K562 (cell line): ENCODE measurements at regions not wholly inside any gene's neighbourhood (a gene's known extent, or its start where the extent isn't known, plus 50 kb on each side); places are given as distances from the start of the nearest gene placed in this dataset.

Source experiments
- ATAC-seq: fragments of 200-7000 bp; cut with Tn5 transposase; 3 replicates; pipeline ENCODE4 v1.9.1; 2020; ENCODE audit warnings: moderate library complexity
- BruUV-seq: library from RNA; stranded (reverse); fragments of 400-500 nt; replicated peaks from 2 replicates; lab custom pipeline; 2021; lab: Mats Ljungman, UMichigan
- CTCF ChIA-PET: fragments of 300-600 bp; formaldehyde crosslinking; extraction: SDS; loops from one replicate; lab custom pipeline; 2021; ENCODE audit warnings: low intra/inter-chr PET ratio; lab: Yijun Ruan, JAX
- POLR2A ChIA-PET: fragments of 300-600, 350-650 bp; sonication (Branson Sonifier 250); formaldehyde crosslinking; extraction: SDS; loops from one replicate; lab custom pipeline; 2021; ENCODE audit warnings: antibody characterized with exemption, inconsistent platforms; lab: Yijun Ruan, JAX
- DNase-seq, 4 experiments: peaks; one replicate each; pipeline versions ENCODE4 v3.0.0 to v3.0.0-alpha.2; 2011 to 2018; ENCODE audit warnings: low spot score in 3 of 4, mixed read lengths in 3 of 4; ENCODE audit errors: extremely low read depth in 1 of 4
- FAIRE-seq: peaks from 2 replicates; lab custom pipeline; 2011; peaks lifted over from hg19 to GRCh38; lab: Jason Lieb, UNC
- H2AFZ ChIP-seq: 2 replicates; pipeline ENCODE4 v1.6.0; 2011; ENCODE audit warnings: low read depth, low read length, control low read depth, inconsistent platforms
- H3K27ac ChIP-seq: fragments of 200-600 bp; 3 replicates; pipeline ENCODE4 v1.8.0; 2011; ENCODE audit warnings: low read depth, mild to moderate bottlenecking, control low read depth, inconsistent platforms, low read length, moderate library complexity, mixed read lengths; ENCODE audit errors: extremely low read depth
- H3K27me3 ChIP-seq, 2 experiments: fragments of 300-600 bp in 1 of 2; 2 replicates in 1 of 2; 3 replicates in 1 of 2; pipeline versions ENCODE4 v1.6.0 to v1.8.0; 2011; ENCODE audit warnings: inconsistent platforms in 2 of 2, low read length in 2 of 2, mild to moderate bottlenecking in 1 of 2, mixed read lengths in 1 of 2, moderate library complexity in 1 of 2; ENCODE audit not compliant: control insufficient read depth in 2 of 2, insufficient read depth in 2 of 2
- H3K36me3 ChIP-seq: fragments of 300-600 bp; 3 replicates; pipeline ENCODE4 v1.8.0; 2011; ENCODE audit warnings: mild to moderate bottlenecking, low read length, inconsistent platforms; ENCODE audit not compliant: control insufficient read depth, insufficient read depth
- H3K4me1 ChIP-seq, 2 experiments: fragments of 200-600 bp in 1 of 2; replicated peaks in 1 of 2; 2 replicates in 1 of 2; 3 replicates in 1 of 2; pipeline versions ENCODE4 v1.5.1 to v1.8.0; 2011; ENCODE audit warnings: inconsistent platforms in 2 of 2, low read length in 2 of 2, mild to moderate bottlenecking in 1 of 2, mixed read lengths in 1 of 2, moderate library complexity in 1 of 2; ENCODE audit not compliant: control insufficient read depth in 2 of 2, insufficient read depth in 2 of 2
- H3K4me2 ChIP-seq: 2 replicates; pipeline ENCODE4 v1.6.1; 2011; ENCODE audit warnings: low read length, control low read depth, inconsistent platforms, mixed read lengths; ENCODE audit not compliant: insufficient read depth
- H3K4me3 ChIP-seq: fragments of 200-600 bp; sonication (generic), shearing (Covaris generic); 2 replicates; pipeline ENCODE4 v1.5.1; 2016; ENCODE audit warnings: control low read depth, inconsistent platforms
- H3K79me2 ChIP-seq: fragments of 200-600 bp; 3 replicates; pipeline ENCODE4 v1.8.0; 2011; ENCODE audit warnings: low read length, inconsistent platforms; ENCODE audit not compliant: control insufficient read depth, insufficient read depth
- H3K9ac ChIP-seq, 2 experiments: 2 replicates each; pipeline versions ENCODE4 v1.6.0 to v1.6.1; 2011; ENCODE audit warnings: low read depth in 2 of 2, low read length in 2 of 2, control low read depth in 1 of 2, inconsistent platforms in 1 of 2, mild to moderate bottlenecking in 1 of 2, mixed read lengths in 1 of 2; ENCODE audit not compliant: insufficient read depth in 1 of 2
- H3K9me1 ChIP-seq: one replicate; pipeline ENCODE4 v1.6.0; 2011; ENCODE audit warnings: inconsistent platforms, mild to moderate bottlenecking, low read length, moderate library complexity; ENCODE audit not compliant: control insufficient read depth, insufficient read depth
- H3K9me3 ChIP-seq: replicated peaks from 2 replicates; pipeline ENCODE4 v1.5.1; 2011; ENCODE audit warnings: low read depth, low read length, inconsistent platforms; ENCODE audit not compliant: control insufficient read depth, insufficient read depth
- H4K20me1 ChIP-seq: replicated peaks from 2 replicates; pipeline ENCODE4 v1.6.1; 2011; ENCODE audit warnings: low read length, inconsistent platforms, mixed read lengths; ENCODE audit not compliant: control insufficient read depth, insufficient read depth
- MYNN ChIP-seq, 2 experiments: sonication (generic); formaldehyde crosslinking in 1 of 2; IDR thresholded peaks; 2 replicates each; pipeline versions ENCODE4 v1.5.0 to v1.6.1; 2016 to 2020; ENCODE audit warnings: antibody characterized with exemption in 1 of 2, missing genetic modification reagents in 1 of 2
- NCOA4 ChIP-seq: fragments of 450-650 bp; IDR thresholded peaks from 2 replicates; pipeline ENCODE4 v1.6.1; 2018; ENCODE audit warnings: mild to moderate bottlenecking; ENCODE audit not compliant: partially characterized antibody
- NFE2 ChIP-seq: IDR thresholded peaks from 2 replicates; pipeline ENCODE4 v1.6.1; 2014; ENCODE audit warnings: antibody characterized with exemption, low read depth
- SMC3 ChIP-seq: conservative IDR thresholded peaks from 2 replicates; pipeline ENCODE4 v1.6.1; 2011; ENCODE audit warnings: low read depth, low read length, improper control_type of control experiment; ENCODE audit not compliant: insufficient read depth
- TCF7L2 ChIP-seq: fragments of 150-350 bp; IDR thresholded peaks from 2 replicates; pipeline ENCODE4 v1.6.1; 2016; ENCODE audit warnings: low read depth, mild to moderate bottlenecking, low read length, moderate library complexity
- ZKSCAN8 ChIP-seq: fragments of 200-800 bp; sonication (Bioruptor generic); IDR thresholded peaks from 2 replicates; pipeline ENCODE4 v1.6.1; 2016; ENCODE audit warnings: missing genetic modification characterization, missing compliant biosample characterization
- WGBS: fragments of 100-300 bp; shearing (Covaris generic); methylation state at CpG from one replicate; pipeline ENCODE4 v1.1.6; 2016; ENCODE audit warnings: low coverage, mixed read lengths; ENCODE audit not compliant: insufficient coverage; ENCODE audit errors: missing lambda C conversion rate; 5-methylcytosine and 5-hydroxymethylcytosine counted together
- in situ Hi-C: fragments of 300-500 bp; cut with MboI; formaldehyde crosslinking; loops from 4 replicates; pipeline ENCODE4 v1.15.0; 2018; ENCODE audit warnings: inconsistent platforms, mixed read lengths
- intact Hi-C: fragments of 100-400 bp; cut with micrococcal nuclease; formaldehyde crosslinking; loops from 2 replicates; pipeline ENCODE4 v1.14.2; 2022

GRCh38 chr16:86960266-86960665 is 356.9 kb downstream of the C16orf95 start:
- peaks cover 17 to 92% of the 10 kb centered on the region in 2 experiments for H3K27me3 ChIP-seq
- H3K9me3 ChIP-seq: no peaks in the 10 kb centered on the region
- FAIRE-seq (no peak), DNase-seq (no peak), ATAC-seq (no peak)
- H2AFZ ChIP-seq: no peak overlapping the region
- no peaks in the 10 kb centered on the region for H3K9me1 ChIP-seq
- no peaks in the 10 kb centered on the region for H3K36me3 ChIP-seq
- in situ Hi-C loops (no loop called here), intact Hi-C loops (no loop called here)
- H4K20me1 ChIP-seq: peaks cover 13% of the 10 kb centered on the region; the same call in 1 of the 2 replicates
- H3K4me2 ChIP-seq: no peak overlapping the region
- no peaks in the 10 kb centered on the region for H3K79me2 ChIP-seq
- no peak overlapping the region for H3K27ac ChIP-seq
- 0% methylated on average over 10 of the region's 10 CpGs for WGBS
- CTCF ChIA-PET: no interaction called here
- H3K9ac ChIP-seq: no peak overlapping the region
- BruUV-seq: no TSS peak
- H3K4me3 ChIP-seq: no peak overlapping the region
- peaks cover 0 to 15% of the 10 kb centered on the region in 2 experiments; a peak in 3 of 5 replicates for H3K4me1 ChIP-seq
- no peak for TF ChIP-seq SMC3
- no peak for TF ChIP-seq TCF7L2
- TF ChIP-seq ZKSCAN8 (CRISPR knock-in tag): no peak
- no peak for TF ChIP-seq MYNN (IDR thresholded peaks at IDR 0.05)
- TF ChIP-seq MYNN (CRISPR knock-in tag; IDR thresholded peaks at IDR 0.05): no peak
- TF ChIP-seq NFE2: no peak
- TF ChIP-seq, all 486 proteins: peak for 0
- POLR2A ChIA-PET: no interaction called here

- no peaks in the 10 kb centered on the region for H3K9me1 ChIP-seq
- H2AFZ ChIP-seq: no peak overlapping the region
- CTCF ChIA-PET: no interaction called here
- H3K27ac ChIP-seq: no peak overlapping the region
- H3K4me1 ChIP-seq: peaks cover 0 to 15% of the 10 kb centered on the region in 2 experiments; a peak in 3 of 5 replicates
- intact Hi-C loops (no loop called here), in situ Hi-C loops (no loop called here)
- H3K4me2 ChIP-seq: no peak overlapping the region
- POLR2A ChIA-PET: interaction anchor here (0.6 kb wide), 1 partner anchor 73 kb away, joined by 3 read pairs; no protein-coding TSS in a partner anchor
- H3K36me3 ChIP-seq: no peaks in the 10 kb centered on the region
- H3K4me3 ChIP-seq: no peak overlapping the region
- H3K9ac ChIP-seq: no peak overlapping the region
- no TSS peak for BruUV-seq
- TF ChIP-seq NCOA4: no peak
- no peaks in the 10 kb centered on the region for H3K9me3 ChIP-seq
- 3% methylated on average over 16 of the region's 17 CpGs for WGBS
- DNase-seq (no peak), FAIRE-seq (no peak), ATAC-seq (no peak)
- H3K27me3 ChIP-seq: peaks cover 24 to 92% of the 10 kb centered on the region in 2 experiments
- H3K79me2 ChIP-seq: no peaks in the 10 kb centered on the region
- peaks cover 13% of the 10 kb centered on the region; the same call in 1 of the 2 replicates for H4K20me1 ChIP-seq
Measured at GRCh38 chr16:86961171-86961601, 356.0 kb downstream of the C16orf95 start.
